Stimulated activated CD4-positive, alpha-beta T cell treated with anti-CD3 and anti-CD28 coated beads, Interleukin-15, amount 100 ng/mL, for 48 hours (primary cell): ENCODE measurements at regions not wholly inside any gene's neighbourhood (a gene's known extent, or its start where the extent isn't known, plus 50 kb on each side); places are given as distances from the start of the nearest gene placed in this dataset.
"Not testable (repeated sequence)": the region's sequence is repeated elsewhere in the genome, so short reads cannot be mapped to it uniquely, and the experiment has no call there.

Experiments
- DNase-seq, 2 donors: peaks; one replicate each; pipeline ENCODE4 v3.0.0-alpha.2; 2020; ENCODE audit warnings: low read depth in 2 of 2

- DNase-seq, result no peak
Measured at GRCh38 chr14:71430678-71431376, 501.4 kb upstream of the RGS6 start.

- no peak for DNase-seq
Measured at GRCh38 chr14:71432334-71433110, 499.7 kb upstream of the RGS6 start.

- DNase-seq, result no peak
Measured at GRCh38 chr14:71433303-71433702, 498.9 kb upstream of the RGS6 start.

- DNase-seq, result not testable (repeated sequence)
Measured at GRCh38 chr14:71435641-71436040, 496.6 kb upstream of the RGS6 start.

GRCh38 chr14:71437870-71438269 lies 494.4 kb upstream of the RGS6 start:
- DNase-seq, result no peak

- no peak for DNase-seq
Measured at GRCh38 chr14:71438684-71439083, 493.5 kb upstream of the RGS6 start.

- DNase-seq, result no peak
Measured at GRCh38 chr14:71441126-71441525, 491.1 kb upstream of the RGS6 start.

GRCh38 chr14:71444030-71444822 lies 488.0 kb upstream of the RGS6 start:
- no peak for DNase-seq

GRCh38 chr14:71448431-71449315 lies 483.6 kb upstream of the RGS6 start:
- DNase-seq, result no peak

GRCh38 chr14:71449316-71450055 lies 482.7 kb upstream of the RGS6 start:
- no peak for DNase-seq

- DNase-seq, result no peak
Measured at GRCh38 chr14:71451501-71451900, 480.7 kb upstream of the RGS6 start.

GRCh38 chr14:71452539-71452938 lies 479.7 kb upstream of the RGS6 start:
- DNase-seq, result no peak

GRCh38 chr14:71452987-71453386 lies 479.2 kb upstream of the RGS6 start:
- no peak for DNase-seq

- DNase-seq, result no peak
Measured at GRCh38 chr14:71454010-71454409, 478.2 kb upstream of the RGS6 start.

GRCh38 chr14:71454513-71455332 lies 477.5 kb upstream of the RGS6 start:
- no peak for DNase-seq

GRCh38 chr14:71460091-71460490 lies 472.1 kb upstream of the RGS6 start:
- no peak for DNase-seq

- DNase-seq, result not testable (repeated sequence)
Measured at GRCh38 chr14:71461617-71462016, 470.6 kb upstream of the RGS6 start.

- no peak for DNase-seq
Measured at GRCh38 chr14:71463807-71464206, 468.4 kb upstream of the RGS6 start.

GRCh38 chr14:71464840-71465239 lies 467.4 kb upstream of the RGS6 start:
- DNase-seq, result no peak

- DNase-seq, result no peak
Measured at GRCh38 chr14:71465316-71465715, 466.9 kb upstream of the RGS6 start.
